ENCODE measurements at regions not wholly inside any gene's neighbourhood (a gene's known extent, or its start where the extent isn't known, plus 50 kb on each side); places are given as distances from the start of the nearest gene placed in this dataset.

DNA sequence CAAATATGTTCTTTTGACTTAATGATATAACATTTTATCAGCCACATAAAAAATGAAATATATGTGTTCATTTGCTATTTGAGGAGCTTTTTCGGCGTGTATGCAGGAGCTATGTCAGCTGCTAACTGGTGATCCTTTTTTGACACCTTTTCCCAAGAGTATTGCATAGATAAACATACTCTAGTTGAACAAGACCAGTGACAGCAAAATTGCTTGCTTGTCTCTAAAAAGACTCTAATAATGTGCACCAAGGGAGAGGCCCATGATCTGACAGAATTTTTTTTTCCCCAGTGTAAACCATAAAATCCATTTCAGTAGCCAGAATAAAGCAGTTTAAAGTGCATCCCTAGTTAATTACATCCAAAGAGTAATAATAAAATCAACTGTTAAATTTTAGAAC is 103.6 kb upstream of the BARHL2 start:
- SMC1A ChIA-PET (ENCODE audit: uncharacterized antibody, unreplicated experiment): no interaction called here
- TF ChIP-seq ZNF217 (IDR thresholded peaks at IDR 0.05): no peak
- TF ChIP-seq SREBF1 (IDR thresholded peaks at IDR 0.05; ENCODE audit: low read length): no peak
- no peak for TF ChIP-seq NR2C1 (IDR thresholded peaks at IDR 0.05)
- TF ChIP-seq, protein P1, sequence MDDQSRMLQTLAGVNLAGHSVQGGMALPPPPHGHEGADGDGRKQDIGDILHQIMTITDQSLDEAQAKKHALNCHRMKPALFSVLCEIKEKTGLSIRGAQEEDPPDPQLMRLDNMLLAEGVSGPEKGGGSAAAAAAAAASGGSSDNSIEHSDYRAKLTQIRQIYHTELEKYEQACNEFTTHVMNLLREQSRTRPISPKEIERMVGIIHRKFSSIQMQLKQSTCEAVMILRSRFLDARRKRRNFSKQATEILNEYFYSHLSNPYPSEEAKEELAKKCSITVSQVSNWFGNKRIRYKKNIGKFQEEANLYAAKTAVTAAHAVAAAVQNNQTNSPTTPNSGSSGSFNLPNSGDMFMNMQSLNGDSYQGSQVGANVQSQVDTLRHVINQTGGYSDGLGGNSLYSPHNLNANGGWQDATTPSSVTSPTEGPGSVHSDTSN (IDR thresholded peaks at IDR 0.05; ENCODE audit: insufficient replicate concordance, low read depth, low read length): no peak
- TF ChIP-seq NFYB (IDR thresholded peaks at IDR 0.05; ENCODE audit: insufficient read depth, low read depth, low read length): no peak
- TF ChIP-seq, protein P2, sequence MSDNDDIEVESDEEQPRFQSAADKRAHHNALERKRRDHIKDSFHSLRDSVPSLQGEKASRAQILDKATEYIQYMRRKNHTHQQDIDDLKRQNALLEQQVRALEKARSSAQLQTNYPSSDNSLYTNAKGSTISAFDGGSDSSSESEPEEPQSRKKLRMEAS (IDR thresholded peaks at IDR 0.05; ENCODE audit: low read depth, low read length): no peak
- no peak for TF ChIP-seq MEF2B (IDR thresholded peaks at IDR 0.05; ENCODE audit: partially characterized antibody, poor library complexity, severe bottlenecking)
- no peak for TF ChIP-seq EZH2 (IDR thresholded peaks at IDR 0.05; ENCODE audit: borderline replicate concordance, control insufficient read depth, low read depth, low read length)
- TF ChIP-seq RELA (IDR thresholded peaks at IDR 0.05; ENCODE audit: borderline replicate concordance, partially characterized antibody): no peak
- TF ChIP-seq GATAD2B (conservative IDR thresholded peaks at IDR 0.05; ENCODE audit: low read depth): no peak
- TF ChIP-seq LARP7 (IDR thresholded peaks at IDR 0.05): no peak
- no peak for TF ChIP-seq POLR2AphosphoS5 (IDR thresholded peaks at IDR 0.05; ENCODE audit: low read length)
- RAD21 ChIA-PET (ENCODE audit: unreplicated experiment): no interaction called here
- in situ Hi-C loops (cut with MboI): no loop called here
- 67% methylated on average over 2 of the region's 2 CpGs for WGBS (ENCODE audit: insufficient coverage, insufficient replicate concordance, low lambda C conversion rate, missing lambda C conversion rate)
- no peak overlapping the region for H3K4me3 ChIP-seq
- POLR2A ChIA-PET: no interaction called here
- H3K79me2 ChIP-seq (ENCODE audit: control insufficient read depth, insufficient read depth, low read length): no peaks in the 10 kb centered on the region
- H3K9me3 ChIP-seq (replicated peaks; ENCODE audit: control insufficient read depth, insufficient read depth, low read length): no peaks in the 10 kb centered on the region
- H3K36me3 ChIP-seq (ENCODE audit: control insufficient read depth in 2 of 2, insufficient read depth in 2 of 2, low read length in 1 of 2): no peaks in the 10 kb centered on the region
- FAIRE-seq: no peak
- CTCF ChIA-PET: no interaction called here
- no peak overlapping the region for H3K4me2 ChIP-seq (ENCODE audit: control insufficient read depth, insufficient read depth)
- H3K9ac ChIP-seq (ENCODE audit: control insufficient read depth, insufficient read depth, low read length): no peak overlapping the region
- no peak overlapping the region for H3K27ac ChIP-seq (ENCODE audit: control insufficient read depth, insufficient read depth)
- H4K20me1 ChIP-seq (ENCODE audit: control insufficient read depth, insufficient read depth): no peaks in the 10 kb centered on the region
- intact Hi-C loops (cut with micrococcal nuclease; ENCODE audit: unreplicated experiment): no loop called here
- DNase-seq (ENCODE audit: low read depth, low spot score): no peak
- no TSS peak for BruUV-seq (replicated peaks)
- H2AFZ ChIP-seq (ENCODE audit: control insufficient read depth, low read depth, low read length): no peak overlapping the region
- no peaks in the 10 kb centered on the region for H3K27me3 ChIP-seq (replicated peaks in 1 of 2; ENCODE audit: control insufficient read depth in 2 of 2, insufficient read depth in 2 of 2, low read length in 1 of 2)
- no peaks in the 10 kb centered on the region for H3K4me1 ChIP-seq (ENCODE audit: control insufficient read depth, insufficient read depth, low read length)
- ATAC-seq: no peak
